ENCODE measurements at regions not wholly inside any gene's neighbourhood (a gene's known extent, or its start where the extent isn't known, plus 50 kb on each side); places are given as distances from the start of the nearest gene placed in this dataset.

DNA sequence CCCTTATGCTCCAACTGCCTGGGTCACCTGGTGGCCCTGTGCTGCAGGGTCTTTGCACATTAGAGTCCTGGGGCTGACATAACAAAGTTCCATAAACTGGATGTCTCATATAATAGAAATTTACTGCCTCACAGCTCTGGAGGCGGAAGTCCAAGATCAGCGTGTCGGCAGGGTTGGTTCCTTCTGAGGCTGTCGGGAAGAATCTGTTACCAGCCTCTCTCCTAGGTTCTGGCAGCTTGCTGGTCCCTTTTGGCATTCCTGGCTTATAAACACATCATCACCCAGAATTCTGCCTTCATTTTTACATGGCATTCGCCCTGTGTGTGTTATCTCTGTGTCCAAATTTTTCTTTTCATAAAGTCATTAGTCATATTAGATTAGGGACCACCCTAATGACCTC is 170.5 kb downstream of the NDUFA10 start (continued):
- TF ChIP-seq PPARA (CRISPR knock-in tag; IDR thresholded peaks at IDR 0.05; ENCODE audit: borderline replicate concordance), result no peak
- TF ChIP-seq, protein P1, sequence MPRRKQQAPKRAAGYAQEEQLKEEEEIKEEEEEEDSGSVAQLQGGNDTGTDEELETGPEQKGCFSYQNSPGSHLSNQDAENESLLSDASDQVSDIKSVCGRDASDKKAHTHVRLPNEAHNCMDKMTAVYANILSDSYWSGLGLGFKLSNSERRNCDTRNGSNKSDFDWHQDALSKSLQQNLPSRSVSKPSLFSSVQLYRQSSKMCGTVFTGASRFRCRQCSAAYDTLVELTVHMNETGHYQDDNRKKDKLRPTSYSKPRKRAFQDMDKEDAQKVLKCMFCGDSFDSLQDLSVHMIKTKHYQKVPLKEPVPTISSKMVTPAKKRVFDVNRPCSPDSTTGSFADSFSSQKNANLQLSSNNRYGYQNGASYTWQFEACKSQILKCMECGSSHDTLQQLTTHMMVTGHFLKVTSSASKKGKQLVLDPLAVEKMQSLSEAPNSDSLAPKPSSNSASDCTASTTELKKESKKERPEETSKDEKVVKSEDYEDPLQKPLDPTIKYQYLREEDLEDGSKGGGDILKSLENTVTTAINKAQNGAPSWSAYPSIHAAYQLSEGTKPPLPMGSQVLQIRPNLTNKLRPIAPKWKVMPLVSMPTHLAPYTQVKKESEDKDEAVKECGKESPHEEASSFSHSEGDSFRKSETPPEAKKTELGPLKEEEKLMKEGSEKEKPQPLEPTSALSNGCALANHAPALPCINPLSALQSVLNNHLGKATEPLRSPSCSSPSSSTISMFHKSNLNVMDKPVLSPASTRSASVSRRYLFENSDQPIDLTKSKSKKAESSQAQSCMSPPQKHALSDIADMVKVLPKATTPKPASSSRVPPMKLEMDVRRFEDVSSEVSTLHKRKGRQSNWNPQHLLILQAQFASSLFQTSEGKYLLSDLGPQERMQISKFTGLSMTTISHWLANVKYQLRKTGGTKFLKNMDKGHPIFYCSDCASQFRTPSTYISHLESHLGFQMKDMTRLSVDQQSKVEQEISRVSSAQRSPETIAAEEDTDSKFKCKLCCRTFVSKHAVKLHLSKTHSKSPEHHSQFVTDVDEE (CRISPR knock-in tag; IDR thresholded peaks at IDR 0.05), result no peak

DNA sequence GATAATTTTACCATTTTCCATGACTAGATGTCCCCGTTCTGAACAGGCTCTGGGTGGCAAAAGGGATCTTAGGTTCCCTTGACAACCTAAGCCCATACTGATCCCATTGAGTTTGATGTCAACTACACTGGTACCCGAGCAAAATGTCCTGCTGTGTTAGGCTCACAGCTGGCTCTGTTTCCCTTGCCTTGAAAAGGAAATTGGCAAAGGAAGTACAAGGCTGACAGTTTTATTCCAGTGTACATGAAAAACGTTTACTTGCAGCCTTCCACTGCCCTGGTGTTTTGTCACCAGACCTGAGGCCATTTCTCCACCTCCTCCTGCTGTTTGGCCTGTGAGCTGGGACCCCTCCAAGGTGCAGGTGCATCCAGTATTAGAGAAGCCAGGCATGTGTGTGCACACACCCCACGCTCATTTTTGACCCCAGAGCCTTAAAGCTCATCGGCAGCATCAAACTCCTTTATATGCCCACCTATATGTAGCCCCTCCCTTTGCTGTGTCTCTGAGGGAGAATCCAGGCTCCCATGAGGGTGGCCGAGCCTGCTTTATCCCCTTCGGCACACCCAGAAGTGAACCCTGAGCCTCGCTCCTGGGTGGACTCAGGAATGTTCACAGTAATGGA is 171.3 kb downstream of the NDUFA10 start:
- TF ChIP-seq ARNTL (CRISPR knock-in tag; IDR thresholded peaks at IDR 0.05; ENCODE audit: borderline replicate concordance, low read depth) (no peak), ESRRG (CRISPR knock-in tag; IDR thresholded peaks at IDR 0.05) (no peak), CSDC2 (CRISPR knock-in tag; IDR thresholded peaks at IDR 0.05) (no peak), TCF4 (CRISPR knock-in tag; IDR thresholded peaks at IDR 0.05; ENCODE audit: borderline replicate concordance) (no peak), ZNF70 (CRISPR knock-in tag; IDR thresholded peaks at IDR 0.05) (no peak), PPARA (CRISPR knock-in tag; IDR thresholded peaks at IDR 0.05; ENCODE audit: borderline replicate concordance) (no peak), OSR1 (CRISPR knock-in tag; IDR thresholded peaks at IDR 0.05) (no peak), ZFP3 (CRISPR knock-in tag; IDR thresholded peaks at IDR 0.05) (no peak), SNAI2 (CRISPR knock-in tag; IDR thresholded peaks at IDR 0.05) (no peak), GLIS3 (CRISPR knock-in tag; IDR thresholded peaks at IDR 0.05) (no peak)
- TF ChIP-seq, protein P2, sequence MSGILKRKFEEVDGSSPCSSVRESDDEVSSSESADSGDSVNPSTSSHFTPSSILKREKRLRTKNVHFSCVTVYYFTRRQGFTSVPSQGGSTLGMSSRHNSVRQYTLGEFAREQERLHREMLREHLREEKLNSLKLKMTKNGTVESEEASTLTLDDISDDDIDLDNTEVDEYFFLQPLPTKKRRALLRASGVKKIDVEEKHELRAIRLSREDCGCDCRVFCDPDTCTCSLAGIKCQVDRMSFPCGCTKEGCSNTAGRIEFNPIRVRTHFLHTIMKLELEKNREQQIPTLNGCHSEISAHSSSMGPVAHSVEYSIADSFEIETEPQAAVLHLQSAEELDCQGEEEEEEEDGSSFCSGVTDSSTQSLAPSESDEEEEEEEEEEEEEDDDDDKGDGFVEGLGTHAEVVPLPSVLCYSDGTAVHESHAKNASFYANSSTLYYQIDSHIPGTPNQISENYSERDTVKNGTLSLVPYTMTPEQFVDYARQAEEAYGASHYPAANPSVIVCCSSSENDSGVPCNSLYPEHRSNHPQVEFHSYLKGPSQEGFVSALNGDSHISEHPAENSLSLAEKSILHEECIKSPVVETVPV (CRISPR knock-in tag; IDR thresholded peaks at IDR 0.05), result no peak
- TF ChIP-seq, protein P3, sequence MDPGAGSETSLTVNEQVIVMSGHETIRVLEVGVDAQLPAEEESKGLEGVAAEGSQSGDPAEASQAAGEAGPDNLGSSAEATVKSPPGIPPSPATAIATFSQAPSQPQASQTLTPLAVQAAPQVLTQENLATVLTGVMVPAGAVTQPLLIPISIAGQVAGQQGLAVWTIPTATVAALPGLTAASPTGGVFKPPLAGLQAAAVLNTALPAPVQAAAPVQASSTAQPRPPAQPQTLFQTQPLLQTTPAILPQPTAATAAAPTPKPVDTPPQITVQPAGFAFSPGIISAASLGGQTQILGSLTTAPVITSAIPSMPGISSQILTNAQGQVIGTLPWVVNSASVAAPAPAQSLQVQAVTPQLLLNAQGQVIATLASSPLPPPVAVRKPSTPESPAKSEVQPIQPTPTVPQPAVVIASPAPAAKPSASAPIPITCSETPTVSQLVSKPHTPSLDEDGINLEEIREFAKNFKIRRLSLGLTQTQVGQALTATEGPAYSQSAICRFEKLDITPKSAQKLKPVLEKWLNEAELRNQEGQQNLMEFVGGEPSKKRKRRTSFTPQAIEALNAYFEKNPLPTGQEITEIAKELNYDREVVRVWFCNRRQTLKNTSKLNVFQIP (CRISPR knock-in tag; IDR thresholded peaks at IDR 0.05; ENCODE audit: borderline replicate concordance, low read depth), result no peak
- no peak for ATAC-seq

DNA sequence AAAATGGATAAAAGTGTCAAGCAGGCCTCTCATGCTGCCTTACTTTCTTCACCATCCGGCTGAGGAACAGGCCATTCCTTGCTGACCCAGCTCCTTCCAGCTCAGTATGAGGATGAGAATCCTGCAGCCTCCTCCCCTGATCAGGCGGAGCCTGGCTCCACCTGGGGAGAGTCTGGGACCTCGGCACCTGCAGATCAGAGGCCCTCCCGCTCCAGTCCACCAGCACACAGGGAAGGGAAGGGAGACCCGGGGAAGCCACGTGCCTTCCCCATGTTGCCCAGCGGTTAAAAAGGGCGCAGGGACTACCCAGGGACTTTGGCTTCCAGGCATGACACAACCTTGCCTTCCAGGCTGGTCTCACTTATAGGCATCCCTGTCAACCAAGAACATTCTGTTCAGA is 172.0 kb downstream of the NDUFA10 start:
- TF ChIP-seq PPARA (CRISPR knock-in tag; IDR thresholded peaks at IDR 0.05; ENCODE audit: borderline replicate concordance) (no peak), RARB (CRISPR knock-in tag; IDR thresholded peaks at IDR 0.05) (no peak), ZNF565 (CRISPR knock-in tag; conservative IDR thresholded peaks at IDR 0.05; ENCODE audit: low read depth) (no peak), SNAI2 (CRISPR knock-in tag; IDR thresholded peaks at IDR 0.05) (no peak), ZC3H10 (CRISPR knock-in tag; IDR thresholded peaks at IDR 0.05) (no peak), ISL1 (CRISPR knock-in tag; IDR thresholded peaks at IDR 0.05) (no peak)
- TF ChIP-seq, protein P2 (CRISPR knock-in tag; IDR thresholded peaks at IDR 0.05), result no peak
- TF ChIP-seq, protein P4, sequence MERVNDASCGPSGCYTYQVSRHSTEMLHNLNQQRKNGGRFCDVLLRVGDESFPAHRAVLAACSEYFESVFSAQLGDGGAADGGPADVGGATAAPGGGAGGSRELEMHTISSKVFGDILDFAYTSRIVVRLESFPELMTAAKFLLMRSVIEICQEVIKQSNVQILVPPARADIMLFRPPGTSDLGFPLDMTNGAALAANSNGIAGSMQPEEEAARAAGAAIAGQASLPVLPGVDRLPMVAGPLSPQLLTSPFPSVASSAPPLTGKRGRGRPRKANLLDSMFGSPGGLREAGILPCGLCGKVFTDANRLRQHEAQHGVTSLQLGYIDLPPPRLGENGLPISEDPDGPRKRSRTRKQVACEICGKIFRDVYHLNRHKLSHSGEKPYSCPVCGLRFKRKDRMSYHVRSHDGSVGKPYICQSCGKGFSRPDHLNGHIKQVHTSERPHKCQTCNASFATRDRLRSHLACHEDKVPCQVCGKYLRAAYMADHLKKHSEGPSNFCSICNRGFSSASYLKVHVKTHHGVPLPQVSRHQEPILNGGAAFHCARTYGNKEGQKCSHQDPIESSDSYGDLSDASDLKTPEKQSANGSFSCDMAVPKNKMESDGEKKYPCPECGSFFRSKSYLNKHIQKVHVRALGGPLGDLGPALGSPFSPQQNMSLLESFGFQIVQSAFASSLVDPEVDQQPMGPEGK (CRISPR knock-in tag; IDR thresholded peaks at IDR 0.05; ENCODE audit: borderline replicate concordance), result no peak
- TF ChIP-seq, protein P5, sequence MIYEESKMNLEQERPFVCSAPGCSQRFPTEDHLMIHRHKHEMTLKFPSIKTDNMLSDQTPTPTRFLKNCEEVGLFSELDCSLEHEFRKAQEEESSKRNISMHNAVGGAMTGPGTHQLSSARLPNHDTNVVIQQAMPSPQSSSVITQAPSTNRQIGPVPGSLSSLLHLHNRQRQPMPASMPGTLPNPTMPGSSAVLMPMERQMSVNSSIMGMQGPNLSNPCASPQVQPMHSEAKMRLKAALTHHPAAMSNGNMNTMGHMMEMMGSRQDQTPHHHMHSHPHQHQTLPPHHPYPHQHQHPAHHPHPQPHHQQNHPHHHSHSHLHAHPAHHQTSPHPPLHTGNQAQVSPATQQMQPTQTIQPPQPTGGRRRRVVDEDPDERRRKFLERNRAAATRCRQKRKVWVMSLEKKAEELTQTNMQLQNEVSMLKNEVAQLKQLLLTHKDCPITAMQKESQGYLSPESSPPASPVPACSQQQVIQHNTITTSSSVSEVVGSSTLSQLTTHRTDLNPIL (CRISPR knock-in tag; IDR thresholded peaks at IDR 0.05; ENCODE audit: low read depth), result no peak
- TF ChIP-seq, protein P3 (CRISPR knock-in tag; IDR thresholded peaks at IDR 0.05; ENCODE audit: borderline replicate concordance, low read depth), result no peak
- TF ChIP-seq, protein P1 (CRISPR knock-in tag; IDR thresholded peaks at IDR 0.05), result no peak
- no peak for ATAC-seq
